ENCODE measurements at regions not wholly inside any gene's neighbourhood (a gene's known extent, or its start where the extent isn't known, plus 50 kb on each side); places are given as distances from the start of the nearest gene placed in this dataset.
"Not testable (repeated sequence)": the region's sequence is repeated elsewhere in the genome, so short reads cannot be mapped to it uniquely, and the experiment has no call there.

GRCh38 chr2:123717636-123718334, 307.3 kb upstream of the CNTNAP5 start:
- no peak for DNase-seq

GRCh38 chr2:123720760-123721159, 304.3 kb upstream of the CNTNAP5 start:
- DNase-seq, result no peak

GRCh38 chr2:123723706-123724105, 301.4 kb upstream of the CNTNAP5 start:
- no peak for DNase-seq

GRCh38 chr2:123732563-123732962, 292.5 kb upstream of the CNTNAP5 start:
- DNase-seq, result no peak

- DNase-seq, result no peak
These were observed 287.7 kb upstream of the CNTNAP5 start for GRCh38 chr2:123737371-123737770.

GRCh38 chr2:123738643-123739042, 286.4 kb upstream of the CNTNAP5 start:
- no peak for DNase-seq

- DNase-seq, result no peak
These were observed 279.1 kb upstream of the CNTNAP5 start for GRCh38 chr2:123746006-123746405.

GRCh38 chr2:123747326-123747725, 277.8 kb upstream of the CNTNAP5 start:
- no peak for DNase-seq

GRCh38 chr2:123762221-123762620, 262.9 kb upstream of the CNTNAP5 start:
- no peak for DNase-seq

- DNase-seq, result no peak
These were observed 256.9 kb upstream of the CNTNAP5 start for GRCh38 chr2:123768233-123768632.

- no peak for DNase-seq
These were observed 256.1 kb upstream of the CNTNAP5 start for GRCh38 chr2:123769001-123769400.

GRCh38 chr2:123770996-123771720, 253.9 kb upstream of the CNTNAP5 start:
- no peak for DNase-seq

GRCh38 chr2:123771928-123772632, 253.0 kb upstream of the CNTNAP5 start:
- DNase-seq, result no peak

- DNase-seq, result no peak
These were observed 248.0 kb upstream of the CNTNAP5 start for GRCh38 chr2:123777116-123777515.

- no peak for DNase-seq
These were observed 241.9 kb upstream of the CNTNAP5 start for GRCh38 chr2:123783164-123783563.

GRCh38 chr2:123785332-123785731, 239.8 kb upstream of the CNTNAP5 start:
- DNase-seq, result no peak

GRCh38 chr2:123791207-123791606, 233.9 kb upstream of the CNTNAP5 start:
- no peak for DNase-seq

GRCh38 chr2:123791684-123792083, 233.4 kb upstream of the CNTNAP5 start:
- no peak for DNase-seq

- DNase-seq, result not testable (repeated sequence)
These were observed 221.0 kb upstream of the CNTNAP5 start for GRCh38 chr2:123804126-123804525.

- DNase-seq, result not testable (repeated sequence)
These were observed 219.3 kb upstream of the CNTNAP5 start for GRCh38 chr2:123805746-123806145.

GRCh38 chr2:123808243-123808642, 216.8 kb upstream of the CNTNAP5 start:
- no peak for DNase-seq

GRCh38 chr2:123811846-123812245, 213.2 kb upstream of the CNTNAP5 start:
- DNase-seq, result no peak

- no peak for DNase-seq
These were observed 208.9 kb upstream of the CNTNAP5 start for GRCh38 chr2:123816203-123816602.

GRCh38 chr2:123816928-123817327, 208.2 kb upstream of the CNTNAP5 start:
- DNase-seq, result no peak
